ENCODE measurements at regions not wholly inside any gene's neighbourhood (a gene's known extent, or its start where the extent isn't known, plus 50 kb on each side); places are given as distances from the start of the nearest gene placed in this dataset.

DNA sequence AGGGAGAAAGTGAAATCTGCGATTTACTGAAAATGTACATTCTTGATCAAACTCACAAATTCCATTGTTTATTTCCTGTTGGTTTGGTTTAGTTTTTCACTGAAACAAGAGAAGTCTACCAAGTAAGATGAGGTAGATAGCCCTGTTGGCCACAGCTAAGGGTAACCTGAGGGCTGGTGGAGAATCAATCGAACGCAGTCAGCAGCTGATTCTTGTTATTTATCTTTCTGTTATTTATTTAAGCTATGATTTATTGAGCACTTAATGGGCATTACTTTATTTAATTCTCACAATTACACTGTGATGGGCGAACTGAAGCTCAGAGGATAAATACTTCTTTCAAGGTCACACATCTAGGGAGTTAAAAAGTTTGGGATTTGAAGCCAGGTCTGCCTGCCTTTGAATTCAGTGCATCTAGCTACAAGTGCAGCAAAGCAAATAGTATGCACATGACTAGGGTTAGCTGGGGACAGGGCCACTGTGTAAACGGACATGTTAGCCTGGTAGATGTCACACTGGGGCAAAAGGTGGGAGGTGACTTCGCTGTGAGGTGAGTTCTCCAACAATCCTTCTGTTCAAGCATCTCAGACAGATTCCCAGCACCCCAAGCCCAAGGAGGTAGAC is 106.5 kb upstream of the GADD45A start:
- DNase-seq: no peak
- intact Hi-C loops (cut with DNase I): no loop called here
- no peaks in the 10 kb centered on the region for H3K9me3 ChIP-seq
- H3K27ac ChIP-seq: no peak overlapping the region
- H3K36me3 ChIP-seq: no peaks in the 10 kb centered on the region
- 62 to 80% methylated on average over 6 of the region's 6 CpGs for WGBS, 2 donors
- no peak for TF ChIP-seq POLR2A (IDR thresholded peaks at IDR 0.05)
- TF ChIP-seq POLR2AphosphoS5 (IDR thresholded peaks at IDR 0.05): no peak
- TF ChIP-seq EP300 (IDR thresholded peaks at IDR 0.05): no peak
- TF ChIP-seq, protein P1, sequence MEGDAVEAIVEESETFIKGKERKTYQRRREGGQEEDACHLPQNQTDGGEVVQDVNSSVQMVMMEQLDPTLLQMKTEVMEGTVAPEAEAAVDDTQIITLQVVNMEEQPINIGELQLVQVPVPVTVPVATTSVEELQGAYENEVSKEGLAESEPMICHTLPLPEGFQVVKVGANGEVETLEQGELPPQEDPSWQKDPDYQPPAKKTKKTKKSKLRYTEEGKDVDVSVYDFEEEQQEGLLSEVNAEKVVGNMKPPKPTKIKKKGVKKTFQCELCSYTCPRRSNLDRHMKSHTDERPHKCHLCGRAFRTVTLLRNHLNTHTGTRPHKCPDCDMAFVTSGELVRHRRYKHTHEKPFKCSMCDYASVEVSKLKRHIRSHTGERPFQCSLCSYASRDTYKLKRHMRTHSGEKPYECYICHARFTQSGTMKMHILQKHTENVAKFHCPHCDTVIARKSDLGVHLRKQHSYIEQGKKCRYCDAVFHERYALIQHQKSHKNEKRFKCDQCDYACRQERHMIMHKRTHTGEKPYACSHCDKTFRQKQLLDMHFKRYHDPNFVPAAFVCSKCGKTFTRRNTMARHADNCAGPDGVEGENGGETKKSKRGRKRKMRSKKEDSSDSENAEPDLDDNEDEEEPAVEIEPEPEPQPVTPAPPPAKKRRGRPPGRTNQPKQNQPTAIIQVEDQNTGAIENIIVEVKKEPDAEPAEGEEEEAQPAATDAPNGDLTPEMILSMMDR (IDR thresholded peaks at IDR 0.05): no peak
- H3K27me3 ChIP-seq: no peaks in the 10 kb centered on the region
- no peak overlapping the region for H3K4me3 ChIP-seq
- H3K4me1 ChIP-seq: no peaks in the 10 kb centered on the region

- Histone ChIP-seq H3K27ac (no peak overlapping the region), H3K4me1 (no peaks in the 10 kb centered on the region), H3K9me3 (no peaks in the 10 kb centered on the region), H3K36me3 (no peaks in the 10 kb centered on the region), H3K4me3 (no peak overlapping the region), H3K27me3 (no peaks in the 10 kb centered on the region)
- no peak for DNase-seq
- intact Hi-C loops (cut with DNase I): no loop called here
- 18 to 66% methylated on average over 2 of the region's 2 CpGs for WGBS, 2 donors
- no peak for TF ChIP-seq POLR2AphosphoS5 (IDR thresholded peaks at IDR 0.05)
- TF ChIP-seq, protein P1 (IDR thresholded peaks at IDR 0.05): no peak
- no peak for TF ChIP-seq POLR2A (IDR thresholded peaks at IDR 0.05)
- no peak for TF ChIP-seq EP300 (IDR thresholded peaks at IDR 0.05)
These were observed 105.2 kb upstream of the GADD45A start for GRCh38 chr1:67579623-67580394.

DNA sequence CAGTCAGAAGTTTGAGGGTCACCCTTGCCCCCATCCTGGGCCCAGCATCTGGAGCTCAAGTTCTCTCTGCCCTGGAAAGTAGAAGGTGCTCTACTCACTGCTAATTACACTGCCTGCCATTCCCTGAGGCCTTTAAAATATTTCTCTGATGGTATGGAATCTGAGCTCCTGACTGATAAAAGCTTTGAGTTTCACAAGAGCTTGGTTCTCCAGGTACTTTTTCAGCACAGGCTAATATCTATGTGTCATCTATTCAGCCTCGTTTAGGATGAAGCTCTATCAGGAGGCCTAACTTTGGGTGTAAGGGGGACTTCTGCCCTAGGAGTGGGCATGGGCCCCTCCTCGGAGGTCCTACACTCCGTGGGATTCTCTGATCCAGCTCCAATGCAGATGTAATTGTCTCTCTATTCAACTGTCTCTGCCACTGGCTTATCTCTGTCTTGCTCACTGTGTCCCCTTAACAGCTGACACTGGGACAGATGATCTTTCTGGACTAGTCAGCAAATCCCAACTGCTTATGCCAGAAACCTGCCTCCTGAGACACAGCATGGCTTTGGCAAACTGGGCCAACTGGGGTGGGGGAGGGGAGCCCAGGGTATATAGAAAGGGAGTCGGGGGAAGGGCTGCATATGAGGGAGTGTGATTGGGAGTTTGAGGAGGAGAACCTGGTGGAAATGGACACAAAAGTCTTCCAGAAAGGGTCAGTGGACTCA is 104.2 kb upstream of the GADD45A start:
- H3K36me3 ChIP-seq: no peaks in the 10 kb centered on the region
- H3K9me3 ChIP-seq: no peaks in the 10 kb centered on the region
- DNase-seq: no peak
- no peak overlapping the region for H3K4me3 ChIP-seq
- H3K27ac ChIP-seq: no peak overlapping the region
- no peaks in the 10 kb centered on the region for H3K27me3 ChIP-seq
- 90 to 92% methylated on average over 4 of the region's 4 CpGs for WGBS, 2 donors
- H3K4me1 ChIP-seq: no peaks in the 10 kb centered on the region
- TF ChIP-seq, protein P1 (IDR thresholded peaks at IDR 0.05): no peak
- TF ChIP-seq POLR2AphosphoS5 (IDR thresholded peaks at IDR 0.05) (no peak), EP300 (IDR thresholded peaks at IDR 0.05) (no peak), POLR2A (IDR thresholded peaks at IDR 0.05) (no peak)
- intact Hi-C loops (cut with DNase I): no loop called here

DNA sequence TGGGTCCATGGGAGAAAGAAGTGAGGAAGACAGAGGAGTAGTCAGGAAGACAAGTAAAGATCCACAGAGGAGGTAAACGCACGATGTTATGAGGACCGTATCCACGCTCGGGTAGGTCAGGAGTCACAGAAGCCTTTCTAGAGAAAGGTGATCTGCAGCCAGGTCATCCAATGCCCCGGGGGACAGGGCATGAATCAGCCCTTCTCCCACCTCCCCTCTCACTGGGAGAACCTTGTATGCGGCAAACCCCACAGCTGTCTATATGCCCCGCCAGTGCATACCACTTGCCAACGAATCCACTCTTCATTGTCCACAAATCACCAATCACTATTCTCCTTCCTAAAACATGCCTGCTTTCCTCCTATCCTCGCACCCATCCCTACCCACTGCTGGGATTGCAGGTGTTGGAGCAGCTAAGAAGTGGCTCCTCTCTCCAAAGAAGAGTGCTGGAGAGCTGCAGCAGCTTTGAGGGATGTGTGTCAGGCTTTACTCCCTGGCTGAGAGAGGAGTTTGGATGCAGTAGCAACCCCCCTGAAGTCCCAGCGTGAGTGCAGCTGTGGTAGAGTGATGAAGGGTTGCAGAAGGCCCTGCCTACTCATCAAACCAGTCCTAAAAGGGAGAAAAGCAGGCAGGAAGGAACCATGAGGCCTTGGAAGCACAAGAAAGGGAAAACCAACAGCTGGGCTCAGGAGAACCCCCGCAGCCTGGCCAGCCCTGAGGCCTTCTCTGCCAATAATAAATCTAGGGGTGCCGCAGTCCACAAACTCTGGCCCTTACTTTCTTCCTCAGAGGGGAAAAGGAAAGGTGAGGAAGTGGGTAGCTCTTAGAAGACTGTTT is 102.2 kb upstream of the GADD45A start:
- Histone ChIP-seq H3K36me3 (no peaks in the 10 kb centered on the region), H3K4me3 (no peak overlapping the region), H3K27me3 (no peaks in the 10 kb centered on the region), H3K27ac (no peak overlapping the region), H3K9me3 (no peaks in the 10 kb centered on the region), H3K4me1 (peaks cover 0 to 6% (median 5%) of the 10 kb centered on the region in 4 donors)
- intact Hi-C loops (cut with DNase I): no loop called here
- TF ChIP-seq POLR2A (IDR thresholded peaks at IDR 0.05) (no peak), EP300 (IDR thresholded peaks at IDR 0.05) (no peak), POLR2AphosphoS5 (IDR thresholded peaks at IDR 0.05) (no peak)
- TF ChIP-seq, protein P1 (IDR thresholded peaks at IDR 0.05): no peak
- no peak for DNase-seq
- WGBS, 2 donors: 89 to 91% methylated on average over 13 of the region's 13 CpGs

Measured in sigmoid colon (tissue), 6 donors.